DND-41 (cell line): ENCODE measurements at regions not wholly inside any gene's neighbourhood (a gene's known extent, or its start where the extent isn't known, plus 50 kb on each side); places are given as distances from the start of the nearest gene placed in this dataset.

ENCODE experiments used
- ATAC-seq: fragments of 200-7000 bp; cut with Tn5 transposase; 3 replicates; pipeline ENCODE4 v1.9.1; 2021; ENCODE audit warnings: low read depth; ENCODE audit not compliant: insufficient read depth
- DNase-seq: peaks from one replicate; pipeline ENCODE4 v3.0.0-alpha.2; 2020
- H2AFZ ChIP-seq: 2 replicates; pipeline ENCODE4 v1.6.0; 2012; ENCODE audit warnings: low read depth, low read length
- H3K27ac ChIP-seq: 2 replicates; pipeline ENCODE4 v1.5.1; 2012; ENCODE audit warnings: low read length, inconsistent platforms
- H3K27me3 ChIP-seq: fragments of 200-600 bp; sonication (generic); 2 replicates; pipeline ENCODE4 v1.6.0; 2012; ENCODE audit warnings: low read length, mild to moderate bottlenecking, inconsistent platforms; ENCODE audit not compliant: insufficient read depth, poor library complexity
- H3K36me3 ChIP-seq: 2 replicates; pipeline ENCODE4 v1.5.1; 2012; ENCODE audit warnings: low read length, inconsistent platforms; ENCODE audit not compliant: insufficient read depth
- H3K4me1 ChIP-seq: 2 replicates; pipeline ENCODE4 v1.5.1; 2012; ENCODE audit warnings: mild to moderate bottlenecking, low read length; ENCODE audit not compliant: insufficient read depth
- H3K4me2 ChIP-seq: 2 replicates; pipeline ENCODE4 v1.6.0; 2012; ENCODE audit warnings: mild to moderate bottlenecking, moderate library complexity, low read length, inconsistent platforms; ENCODE audit not compliant: insufficient read depth
- H3K4me3 ChIP-seq, 2 experiments: fragments of 200-600 bp in 1 of 2; shearing (Covaris generic) in 1 of 2; 2 replicates each; pipeline ENCODE4 v1.5.1; 2012 to 2016; ENCODE audit warnings: inconsistent platforms in 2 of 2, low read length in 2 of 2, mild to moderate bottlenecking in 2 of 2, low read depth in 1 of 2, moderate library complexity in 1 of 2
- H3K79me2 ChIP-seq: 2 replicates; pipeline ENCODE4 v1.6.0; 2012; ENCODE audit warnings: low read length, inconsistent platforms; ENCODE audit not compliant: insufficient read depth
- H3K9ac ChIP-seq: 2 replicates; pipeline ENCODE4 v1.6.0; 2012; ENCODE audit warnings: low read depth, mild to moderate bottlenecking, inconsistent platforms, low read length, moderate library complexity
- H3K9me3 ChIP-seq: 2 replicates; pipeline ENCODE4 v1.5.1; 2012; ENCODE audit warnings: low read length, moderate library complexity, mild to moderate bottlenecking, inconsistent platforms; ENCODE audit not compliant: insufficient read depth, severe bottlenecking
- H4K20me1 ChIP-seq: 2 replicates; pipeline ENCODE4 v1.6.0; 2012; ENCODE audit warnings: low read length; ENCODE audit not compliant: insufficient read depth
- CTCF ChIP-seq: IDR thresholded peaks from 2 replicates; pipeline ENCODE4 v1.5.1; 2012; ENCODE audit warnings: borderline replicate concordance, low read length, moderate library complexity, mild to moderate bottlenecking; ENCODE audit not compliant: poor library complexity, severe bottlenecking; ENCODE audit errors: extremely low read depth
- EZH2 ChIP-seq: IDR thresholded peaks from 3 replicates; pipeline ENCODE4 v1.6.1; 2012; ENCODE audit warnings: borderline replicate concordance, low read depth, mild to moderate bottlenecking, moderate library complexity, low read length, inconsistent platforms; ENCODE audit not compliant: severe bottlenecking

- Histone ChIP-seq H3K4me2 (no peak overlapping the region), H2AFZ (no peak overlapping the region), H3K36me3 (no peaks in the 10 kb centered on the region), H3K79me2 (no peaks in the 10 kb centered on the region), H3K27me3 (no peaks in the 10 kb centered on the region), H3K27ac (no peak overlapping the region), H3K4me3 (no peak overlapping the region), H4K20me1 (no peaks in the 10 kb centered on the region), H3K4me1 (no peaks in the 10 kb centered on the region), H3K9ac (no peak overlapping the region), H3K9me3 (no peaks in the 10 kb centered on the region)
- ATAC-seq (no peak), DNase-seq (no peak)
- no peak for TF ChIP-seq CTCF
- no peak for TF ChIP-seq EZH2
These were observed 309.2 kb downstream of the HLX start for GRCh38 chr1:221188458-221188857.

- ATAC-seq (no peak), DNase-seq (no peak)
- no peak overlapping the region for H3K4me3 ChIP-seq
- no peak overlapping the region for H3K9ac ChIP-seq
- no peak overlapping the region for H3K27ac ChIP-seq
- H4K20me1 ChIP-seq, result no peaks in the 10 kb centered on the region
- H2AFZ ChIP-seq, result no peak overlapping the region
- H3K4me2 ChIP-seq, result no peak overlapping the region
- no peaks in the 10 kb centered on the region for H3K27me3 ChIP-seq
- TF ChIP-seq CTCF, result no peak
- TF ChIP-seq EZH2, result no peak
- H3K9me3 ChIP-seq, result no peaks in the 10 kb centered on the region
- H3K36me3 ChIP-seq, result no peaks in the 10 kb centered on the region
- H3K79me2 ChIP-seq, result no peaks in the 10 kb centered on the region
- H3K4me1 ChIP-seq, result no peaks in the 10 kb centered on the region
These were observed 311.0 kb downstream of the HLX start for GRCh38 chr1:221190249-221190648.

GRCh38 chr1:221192055-221192454 is 312.8 kb downstream of the HLX start:
- H3K79me2 ChIP-seq, result no peaks in the 10 kb centered on the region
- H3K4me3 ChIP-seq, result no peak overlapping the region
- no peaks in the 10 kb centered on the region for H4K20me1 ChIP-seq
- TF ChIP-seq EZH2, result no peak
- TF ChIP-seq CTCF, result no peak
- no peak overlapping the region for H2AFZ ChIP-seq
- peaks cover 1% of the 10 kb centered on the region for H3K9me3 ChIP-seq
- H3K27ac ChIP-seq, result no peak overlapping the region
- H3K9ac ChIP-seq, result no peak overlapping the region
- ATAC-seq (no peak), DNase-seq (no peak)
- H3K4me2 ChIP-seq, result no peak overlapping the region
- H3K36me3 ChIP-seq, result no peaks in the 10 kb centered on the region
- H3K27me3 ChIP-seq, result no peaks in the 10 kb centered on the region
- H3K4me1 ChIP-seq, result no peaks in the 10 kb centered on the region

GRCh38 chr1:221200464-221200863 is 321.2 kb downstream of the HLX start:
- TF ChIP-seq CTCF, result no peak
- TF ChIP-seq EZH2, result no peak
- no peak overlapping the region for H3K9ac ChIP-seq
- H3K36me3 ChIP-seq, result no peaks in the 10 kb centered on the region
- DNase-seq, result no peak
- H3K27ac ChIP-seq, result no peak overlapping the region
- no peak overlapping the region for H3K4me3 ChIP-seq
- peaks cover 4% of the 10 kb centered on the region for H3K9me3 ChIP-seq
- H3K79me2 ChIP-seq, result no peaks in the 10 kb centered on the region
- no peak overlapping the region for H2AFZ ChIP-seq
- no peaks in the 10 kb centered on the region for H3K27me3 ChIP-seq
- no peaks in the 10 kb centered on the region for H4K20me1 ChIP-seq
- no peaks in the 10 kb centered on the region for H3K4me1 ChIP-seq
- no peak for ATAC-seq
- H3K4me2 ChIP-seq, result no peak overlapping the region
